Femur (tissue), 1 donor: ENCODE measurements at regions not wholly inside any gene's neighbourhood (a gene's known extent, or its start where the extent isn't known, plus 50 kb on each side); places are given as distances from the start of the nearest gene placed in this dataset.
A peak's percentile ranks its signal among the peaks of the same experiment; 100 is the strongest.

Experiments used
- DNase-seq: peaks from one replicate; pipeline ENCODE4 v3.0.0-alpha.2; 2017

- no peak for DNase-seq
These were observed 733.7 kb upstream of the IGFBP3 start for GRCh38 chr7:46654546-46655443.

- no peak for DNase-seq
These were observed 732.8 kb upstream of the IGFBP3 start for GRCh38 chr7:46653848-46654247.

GRCh38 chr7:46652317-46652716 lies 731.2 kb upstream of the IGFBP3 start:
- no peak for DNase-seq

DNA sequence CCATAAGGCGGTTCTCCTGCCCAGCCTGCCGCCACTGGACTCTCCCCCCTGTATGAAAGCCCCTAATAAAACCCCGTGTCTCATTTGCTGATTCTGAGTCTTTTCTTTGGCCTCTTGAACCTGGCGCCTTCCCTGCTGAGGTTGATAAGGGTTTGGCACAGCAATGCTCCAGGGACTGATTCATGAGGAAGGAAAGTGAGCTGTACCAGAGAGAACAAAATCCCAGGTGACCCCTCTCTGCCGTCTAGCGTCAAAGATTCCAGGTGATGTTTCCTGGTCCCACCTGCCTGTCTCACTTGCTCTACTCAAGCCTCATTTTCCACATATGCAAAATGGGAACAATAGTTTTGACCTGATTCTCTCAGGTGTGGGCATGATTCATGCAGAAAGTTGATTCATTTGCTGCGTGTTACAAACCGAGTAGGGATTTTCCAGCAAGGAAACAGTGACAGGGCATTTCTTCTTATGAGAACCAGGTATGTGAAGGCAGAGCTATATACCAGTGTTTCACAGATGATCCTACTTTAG lies 730.6 kb upstream of the IGFBP3 start:
- DNase-seq = no peak

GRCh38 chr7:46651070-46651469 lies 730.0 kb upstream of the IGFBP3 start:
- DNase-seq = no peak

DNA sequence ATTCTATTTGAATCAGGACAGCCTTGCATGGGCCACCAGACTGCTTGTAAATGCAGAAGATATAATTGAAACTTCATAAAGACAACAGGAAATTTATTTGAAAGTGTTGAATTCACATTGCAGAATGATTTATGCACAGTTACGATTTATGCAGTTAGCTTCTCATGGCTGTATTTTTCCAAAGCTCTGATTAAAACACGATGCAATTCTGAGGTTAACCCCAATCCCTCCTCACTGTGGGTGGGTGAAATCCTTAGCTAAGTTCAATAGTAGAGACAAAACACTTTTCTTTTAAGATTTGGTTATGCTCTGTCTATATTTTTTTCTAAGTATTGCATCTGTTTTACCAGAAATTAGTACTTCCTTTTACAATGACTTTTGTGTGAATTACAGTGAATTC lies 728.8 kb upstream of the IGFBP3 start:
- no peak for DNase-seq

GRCh38 chr7:46637793-46638735 lies 717.0 kb upstream of the IGFBP3 start:
- no peak for DNase-seq

GRCh38 chr7:46636022-46636421 lies 715.0 kb upstream of the IGFBP3 start:
- DNase-seq = no peak

GRCh38 chr7:46633630-46634240 lies 712.7 kb upstream of the IGFBP3 start:
- DNase-seq = no peak

GRCh38 chr7:46633200-46633599 lies 712.1 kb upstream of the IGFBP3 start:
- DNase-seq = no peak

DNA sequence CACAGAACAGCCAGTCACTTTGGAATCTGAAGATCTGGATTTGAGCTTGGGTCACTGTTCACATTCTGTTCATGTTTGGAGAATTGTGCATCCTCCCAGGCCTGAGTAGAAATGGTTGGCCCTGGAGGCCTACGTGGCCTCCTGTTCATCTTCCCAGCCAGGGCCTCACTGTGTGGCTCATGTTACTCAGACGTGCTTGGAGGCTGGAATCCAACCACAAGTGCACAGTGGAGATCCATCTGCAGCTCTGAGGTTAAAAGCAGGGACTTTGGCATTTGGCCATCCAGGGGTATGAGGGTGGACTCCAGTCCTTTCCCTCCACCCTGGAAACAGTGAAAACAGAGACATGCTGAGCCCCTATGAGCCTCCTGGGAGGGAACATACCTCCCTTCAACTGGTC lies 709.0 kb upstream of the IGFBP3 start:
- DNase-seq = peak; percentile 30

DNA sequence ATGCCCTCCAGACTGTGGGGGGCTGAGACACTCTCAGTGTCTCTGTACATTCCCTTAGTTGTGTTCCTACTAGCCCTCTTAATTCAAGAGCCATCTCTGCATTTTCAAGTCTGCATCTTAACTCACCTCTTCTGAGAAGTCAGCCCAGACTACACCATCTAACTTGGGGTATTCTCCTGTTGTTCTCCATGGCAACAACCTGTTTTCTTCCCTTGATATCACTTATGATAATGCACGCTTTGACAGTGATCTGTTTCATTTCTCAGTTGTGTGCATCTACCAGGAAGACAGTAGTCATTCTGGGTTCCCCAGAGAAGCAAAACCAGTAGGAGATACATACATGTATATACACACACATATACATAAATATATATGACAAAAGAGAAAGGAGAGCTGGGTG lies 707.3 kb upstream of the IGFBP3 start:
- no peak for DNase-seq

- no peak for DNase-seq
These were observed 705.7 kb upstream of the IGFBP3 start for GRCh38 chr7:46626691-46627310.

DNA sequence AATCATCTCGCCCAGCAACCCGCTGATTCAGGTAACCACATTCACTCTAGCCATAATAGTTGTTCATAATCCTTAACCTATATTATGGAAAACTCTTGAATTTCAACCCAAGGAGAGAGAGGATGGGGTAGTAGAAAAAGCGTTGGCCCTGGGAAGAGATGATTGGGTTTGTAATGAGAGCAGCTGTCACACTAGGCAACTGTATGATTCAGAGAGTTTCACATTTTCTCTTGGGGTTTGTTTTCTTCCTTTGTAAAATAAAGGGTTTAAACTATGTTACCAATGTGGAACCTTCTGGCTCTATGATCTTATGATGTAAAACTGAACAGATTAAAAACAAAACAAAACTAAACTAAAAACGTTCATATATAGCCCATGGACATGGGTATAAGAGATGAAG lies 705.2 kb upstream of the IGFBP3 start:
- DNase-seq = no peak

- DNase-seq = no peak
These were observed 704.0 kb upstream of the IGFBP3 start for GRCh38 chr7:46625032-46625431.

- no peak for DNase-seq
These were observed 701.2 kb upstream of the IGFBP3 start for GRCh38 chr7:46622251-46622650.

GRCh38 chr7:46619723-46620310 lies 698.7 kb upstream of the IGFBP3 start:
- DNase-seq = no peak

- no peak for DNase-seq
These were observed 695.6 kb upstream of the IGFBP3 start for GRCh38 chr7:46616636-46617035.

DNA sequence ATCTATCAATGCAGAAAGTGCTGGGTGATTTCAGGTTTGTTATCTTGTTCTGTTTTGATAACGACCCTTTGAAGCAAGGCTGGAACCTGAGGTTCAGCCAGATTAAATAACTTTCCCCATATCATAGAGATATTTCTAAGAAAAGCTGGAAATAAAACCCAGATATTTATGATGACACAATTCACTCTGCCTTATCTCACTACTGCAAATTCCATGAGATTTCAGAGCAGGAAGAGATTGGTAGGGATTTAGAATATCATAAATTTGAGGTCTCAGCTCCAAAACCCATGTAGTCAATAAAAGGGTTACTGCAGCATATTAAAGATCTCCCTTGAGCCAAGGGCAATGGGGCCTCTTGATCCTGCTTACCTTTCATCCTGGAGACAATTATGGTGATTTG lies 692.5 kb upstream of the IGFBP3 start:
- DNase-seq = no peak

DNA sequence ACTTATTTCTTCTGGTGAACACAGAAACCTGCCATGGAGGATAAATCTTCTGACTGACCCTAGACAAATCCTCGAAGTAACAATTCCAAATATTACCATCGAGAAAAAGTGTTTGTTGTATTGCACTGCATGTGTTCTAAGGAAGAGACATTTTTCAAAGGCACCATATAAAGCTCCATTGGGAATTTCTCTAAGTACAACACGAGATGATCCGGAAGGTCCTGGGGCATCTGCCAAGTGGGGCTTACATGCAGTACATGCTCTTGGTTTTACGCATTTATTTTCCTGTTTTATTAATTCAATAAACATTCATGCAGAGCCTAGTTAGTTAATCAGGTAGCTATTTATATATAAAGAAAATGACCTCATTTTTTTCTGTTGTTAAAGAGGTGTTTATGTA lies 692.0 kb upstream of the IGFBP3 start:
- no peak for DNase-seq

DNA sequence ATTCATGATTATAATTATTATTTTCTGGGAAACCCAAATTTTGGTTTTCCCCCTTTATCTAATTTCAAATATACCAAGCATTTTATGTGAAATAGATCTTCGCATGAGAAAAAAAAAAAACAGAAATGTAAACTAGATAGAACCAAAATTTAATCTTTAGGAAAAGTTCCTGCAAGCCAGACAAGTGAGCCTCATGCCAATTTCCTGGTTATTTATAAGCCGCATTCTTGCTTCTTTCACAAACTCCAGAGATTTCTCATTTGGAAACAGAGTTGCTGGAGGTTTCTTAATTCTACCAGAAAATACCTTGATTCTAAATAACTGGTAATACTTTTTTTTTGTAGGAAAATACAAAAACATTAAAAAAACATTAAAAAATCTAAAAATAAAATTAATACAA lies 690.4 kb upstream of the IGFBP3 start:
- DNase-seq = no peak

DNA sequence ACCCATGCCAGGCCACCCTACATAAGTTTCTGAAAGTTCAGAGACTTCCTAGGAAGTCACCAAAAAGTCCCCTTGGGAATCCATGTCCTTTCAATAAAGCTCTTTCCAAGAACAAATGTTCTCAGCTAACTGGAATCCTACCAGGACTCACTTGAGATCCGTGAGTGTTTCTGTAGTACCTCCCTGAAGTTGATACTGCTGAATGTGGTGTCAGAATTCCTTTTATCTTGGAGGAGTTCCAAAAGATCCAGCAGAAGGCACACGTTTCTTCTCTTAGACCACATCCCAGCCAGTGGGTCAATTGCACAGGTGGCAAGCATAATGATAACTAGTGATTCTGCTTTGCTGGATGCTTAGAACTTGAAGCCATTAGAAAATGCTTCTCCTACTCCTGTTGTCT lies 689.7 kb upstream of the IGFBP3 start:
- no peak for DNase-seq
